H1 (cell line): ENCODE measurements at regions not wholly inside any gene's neighbourhood (a gene's known extent, or its start where the extent isn't known, plus 50 kb on each side); places are given as distances from the start of the nearest gene placed in this dataset.

ENCODE experiments used
- CTCF ChIA-PET: fragments of 300-600 bp; sonication (Branson Sonifier 250); formaldehyde crosslinking; loops from one replicate; lab custom pipeline; 2021; ENCODE audit not compliant: partially characterized antibody; lab: Charles Lee
- POLR2A ChIA-PET: fragments of 300-600 bp; sonication (Branson Sonifier 250); formaldehyde crosslinking; loops from one replicate; lab custom pipeline; 2021; ENCODE audit warnings: inconsistent platforms; ENCODE audit not compliant: partially characterized antibody; lab: Charles Lee
- DNase-seq, 2 experiments: peaks; one replicate each; pipeline versions ENCODE4 v3.0.0 to v3.0.0-alpha.2; 2010 to 2022; ENCODE audit warnings: low spot score in 2 of 2, low read depth in 1 of 2, mixed read lengths in 1 of 2
- FAIRE-seq: peaks from 2 replicates; lab custom pipeline; 2011; peaks lifted over from hg19 to GRCh38; lab: Jason Lieb, UNC
- H2AFZ ChIP-seq: 2 replicates; pipeline ENCODE4 v1.8.1; 2012; ENCODE audit warnings: low read length, inconsistent platforms
- H2AK5ac ChIP-seq: 2 replicates; pipeline ENCODE4 v1.6.1; 2013; ENCODE audit warnings: low read depth, low read length
- H2BK120ac ChIP-seq: replicated peaks from 2 replicates; pipeline ENCODE3; 2013; ENCODE audit warnings: low read depth, low read length, inconsistent platforms
- H2BK12ac ChIP-seq: 2 replicates; pipeline ENCODE4 v1.6.1; 2013; ENCODE audit warnings: low read depth, low read length
- H2BK15ac ChIP-seq: 2 replicates; pipeline ENCODE4 v1.6.1; 2013; ENCODE audit warnings: low read length
- H2BK20ac ChIP-seq: 2 replicates; pipeline ENCODE4 v1.6.1; 2013; ENCODE audit warnings: low read length
- H2BK5ac ChIP-seq: 2 replicates; pipeline ENCODE4 v1.6.1; 2013; ENCODE audit warnings: low read depth, low read length
- H3K14ac ChIP-seq: 2 replicates; pipeline ENCODE4 v1.6.1; 2013; ENCODE audit warnings: inconsistent platforms; ENCODE audit not compliant: insufficient read length
- H3K18ac ChIP-seq: 2 replicates; pipeline ENCODE4 v1.6.1; 2013; ENCODE audit warnings: low read length; ENCODE audit errors: extremely low read depth
- H3K23ac ChIP-seq: 2 replicates; pipeline ENCODE4 v1.6.1; 2013; ENCODE audit warnings: inconsistent platforms; ENCODE audit not compliant: insufficient read length
- H3K23me2 ChIP-seq: 2 replicates; pipeline ENCODE4 v1.6.1; 2013; ENCODE audit warnings: low read depth, low read length
- H3K27ac ChIP-seq: 2 replicates; pipeline ENCODE4 v1.6.1; 2011; ENCODE audit warnings: low read depth, low read length, inconsistent platforms
- H3K27me3 ChIP-seq, 4 experiments: replicated peaks in 1 of 4; 1 replicate in 1 of 4; 2 replicates in 3 of 4; pipeline versions ENCODE4 v1.6.1 to v1.8.1; 2011 to 2013; ENCODE audit warnings: low read length in 3 of 4, mild to moderate bottlenecking in 3 of 4, inconsistent platforms in 2 of 4, mixed read lengths in 2 of 4, moderate library complexity in 1 of 4; ENCODE audit not compliant: control insufficient read depth in 3 of 4, insufficient read depth in 3 of 4; ENCODE audit errors: extremely low read depth in 1 of 4
- H3K36me3 ChIP-seq, 4 experiments: 2 replicates each; pipeline versions ENCODE4 v1.6.1 to v1.8.1; 2011 to 2013; ENCODE audit warnings: mild to moderate bottlenecking in 4 of 4, low read length in 3 of 4, moderate library complexity in 2 of 4, control low read depth in 1 of 4, inconsistent platforms in 1 of 4; ENCODE audit not compliant: insufficient read depth in 4 of 4, control insufficient read depth in 2 of 4
- H3K4ac ChIP-seq: replicated peaks from 2 replicates; pipeline ENCODE3; 2013; ENCODE audit warnings: low read length, low read depth, mixed read lengths, inconsistent platforms; ENCODE audit not compliant: insufficient read length
- H3K4me1 ChIP-seq, 4 experiments: replicated peaks in 1 of 4; 1 replicate in 1 of 4; 2 replicates in 3 of 4; pipeline versions ENCODE4 v1.6.1 to v1.8.1; 2011 to 2013; ENCODE audit warnings: low read length in 3 of 4, inconsistent platforms in 2 of 4, mixed read lengths in 1 of 4; ENCODE audit not compliant: insufficient read depth in 4 of 4, control insufficient read depth in 3 of 4
- H3K4me2 ChIP-seq, 2 experiments: 2 replicates each; pipeline versions ENCODE4 v1.6.1 to v1.8.1; 2011 to 2013; ENCODE audit warnings: low read depth in 2 of 2, low read length in 2 of 2, control low read depth in 1 of 2, inconsistent platforms in 1 of 2, mild to moderate bottlenecking in 1 of 2; ENCODE audit not compliant: insufficient read depth in 1 of 2
- H3K4me3 ChIP-seq, 4 experiments: fragments of 200-600, 300-600 bp in 1 of 4; sonication (generic), shearing (Covaris generic), sonication (Bioruptor Twin) in 1 of 4; 2 replicates each; pipeline versions ENCODE4 v1.5.1 to v1.8.1; 2011 to 2016; ENCODE audit warnings: low read length in 4 of 4, low read depth in 3 of 4, control low read depth in 2 of 4, inconsistent platforms in 2 of 4, mild to moderate bottlenecking in 2 of 4, mixed read lengths in 1 of 4, moderate library complexity in 1 of 4; ENCODE audit not compliant: insufficient read depth in 2 of 4; ENCODE audit errors: extremely low read depth in 1 of 4
- H3K56ac ChIP-seq: replicated peaks from 2 replicates; pipeline ENCODE3; 2013; ENCODE audit warnings: low read depth, mild to moderate bottlenecking, mixed read lengths, low read length, inconsistent platforms; ENCODE audit not compliant: insufficient read length
- H3K79me1 ChIP-seq: 2 replicates; pipeline ENCODE4 v1.6.1; 2013; ENCODE audit warnings: low read depth, low read length, control low read depth
- H3K79me2 ChIP-seq, 2 experiments: 2 replicates each; pipeline versions ENCODE4 v1.6.1 to v1.8.1; 2012 to 2013; ENCODE audit warnings: low read length in 2 of 2, mild to moderate bottlenecking in 2 of 2, inconsistent platforms in 1 of 2; ENCODE audit not compliant: insufficient read depth in 2 of 2, control insufficient read depth in 1 of 2
- H3K9ac ChIP-seq, 4 experiments: replicated peaks in 1 of 4; 1 replicate in 1 of 4; 2 replicates in 3 of 4; pipeline versions ENCODE4 v1.6.1 to v1.8.1; 2011 to 2013; ENCODE audit warnings: low read depth in 3 of 4, low read length in 3 of 4, control low read depth in 2 of 4, mild to moderate bottlenecking in 2 of 4, moderate library complexity in 2 of 4, inconsistent platforms in 1 of 4; ENCODE audit errors: extremely low read depth in 1 of 4
- H3K9me3 ChIP-seq, 2 experiments: 2 replicates each; pipeline versions ENCODE4 v1.6.1 to v1.8.1; 2012 to 2013; ENCODE audit warnings: mild to moderate bottlenecking in 2 of 2, moderate library complexity in 2 of 2, control low read depth in 1 of 2, inconsistent platforms in 1 of 2, low read depth in 1 of 2, low read length in 1 of 2, mixed read lengths in 1 of 2; ENCODE audit not compliant: insufficient read depth in 2 of 2
- H4K20me1 ChIP-seq, 2 experiments: replicated peaks in 1 of 2; 2 replicates each; pipeline versions ENCODE3 to v1.8.1; 2011 to 2013; ENCODE audit warnings: inconsistent platforms in 2 of 2, low read length in 2 of 2, mild to moderate bottlenecking in 1 of 2; ENCODE audit not compliant: insufficient read depth in 2 of 2, control insufficient read depth in 1 of 2
- H4K5ac ChIP-seq: 2 replicates; pipeline ENCODE4 v1.6.1; 2013; ENCODE audit warnings: low read length, low read depth, mixed read lengths, inconsistent platforms; ENCODE audit not compliant: insufficient read length
- H4K8ac ChIP-seq: 2 replicates; pipeline ENCODE4 v1.8.0; 2013; ENCODE audit warnings: mild to moderate bottlenecking, moderate library complexity, low read length, inconsistent platforms; ENCODE audit not compliant: insufficient read depth; ENCODE audit errors: extremely low read depth
- H4K91ac ChIP-seq: replicated peaks from 2 replicates; pipeline ENCODE3; 2013; ENCODE audit warnings: low read length, mixed read lengths, inconsistent platforms; ENCODE audit not compliant: insufficient read length
- MAFK ChIP-seq: IDR thresholded peaks from 2 replicates; pipeline ENCODE4 v1.6.1; 2012; ENCODE audit warnings: low read depth, mild to moderate bottlenecking, improper control_type of control experiment, low read length
- RFX5 ChIP-seq: IDR thresholded peaks from 2 replicates; pipeline ENCODE4 v1.6.1; 2011; ENCODE audit warnings: low read depth, low read length, improper control_type of control experiment, borderline replicate concordance
- WGBS, 2 experiments: shearing (Covaris generic) in 1 of 2; methylation state at CpG; one replicate each; pipeline versions ENCODE4 v1.1.6 to v1.1.7; 2013 to 2015; ENCODE audit warnings: low lambda C conversion rate in 2 of 2, mixed read lengths in 2 of 2, inconsistent platforms in 1 of 2, low coverage in 1 of 2, missing lambda C conversion rate in 1 of 2; ENCODE audit not compliant: insufficient replicate concordance in 2 of 2, insufficient coverage in 1 of 2, insufficient read length in 1 of 2; ENCODE audit errors: extremely low coverage in 1 of 2, missing lambda C conversion rate in 1 of 2; 5-methylcytosine and 5-hydroxymethylcytosine counted together
- TF ChIP-seq, protein P1 (sequence below): IDR thresholded peaks from 2 replicates; pipeline ENCODE4 v1.6.1; 2012; ENCODE audit warnings: inconsistent platforms

DNA sequence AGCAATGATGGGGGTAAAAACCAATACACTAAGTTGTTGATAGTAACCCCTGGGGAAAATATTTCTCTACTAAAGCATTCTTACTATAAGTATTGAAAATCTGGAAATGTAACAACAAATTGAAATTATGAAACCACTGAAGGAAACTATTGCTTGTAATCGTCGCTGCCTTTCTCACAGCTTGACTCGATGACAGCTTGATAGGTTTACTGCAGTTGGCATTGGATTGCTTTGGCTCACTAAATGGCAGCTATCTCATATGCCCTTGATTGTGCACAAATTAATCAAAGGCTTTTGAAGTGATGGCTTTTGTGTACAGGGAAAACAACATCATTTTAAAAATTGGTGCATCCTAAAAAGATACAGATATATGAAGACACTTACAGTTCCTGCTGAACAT, 419.6 kb upstream of the TENM3 start:
- H4K5ac ChIP-seq, result no peak overlapping the region
- no peak overlapping the region for H3K14ac ChIP-seq
- ChIA-PET CTCF (interaction anchor here (0.6 to 0.7 kb wide), 2 partner anchors 85 to 290 kb away, joined by 3 read pairs; no protein-coding TSS in a partner anchor), POLR2A (no interaction called here)
- H3K23me2 ChIP-seq, result no peaks in the 10 kb centered on the region
- H3K36me3 ChIP-seq, result no peaks in the 10 kb centered on the region
- H2AFZ ChIP-seq, result no peak overlapping the region
- FAIRE-seq, result no peak
- H3K56ac ChIP-seq, result no peak overlapping the region
- no peak overlapping the region for H3K27ac ChIP-seq
- no peaks in the 10 kb centered on the region for H3K27me3 ChIP-seq
- no peak overlapping the region for H3K4ac ChIP-seq
- H3K4me2 ChIP-seq, result no peak overlapping the region
- no peaks in the 10 kb centered on the region for H4K20me1 ChIP-seq
- H3K9me3 ChIP-seq, result peaks cover 7 to 10% of the 10 kb centered on the region in 2 experiments; a peak in 3 of 4 replicates
- H2BK120ac ChIP-seq, result no peak overlapping the region
- no peak overlapping the region for H2BK12ac ChIP-seq
- H2BK15ac ChIP-seq, result no peak overlapping the region
- no peak overlapping the region for H2AK5ac ChIP-seq
- no peak overlapping the region for H3K18ac ChIP-seq
- H3K9ac ChIP-seq, result no peak overlapping the region
- WGBS, 2 experiments, result 85% methylated on average over 3 of the region's 3 CpGs; no CpG with 5 or more reads in 1 of the 2 experiments
- H2BK20ac ChIP-seq, result no peak overlapping the region
- no peak overlapping the region for H3K23ac ChIP-seq
- no peaks in the 10 kb centered on the region for H3K79me1 ChIP-seq
- H4K91ac ChIP-seq, result no peak overlapping the region
- DNase-seq, result no peak
- TF ChIP-seq RFX5 (no peak), MAFK (no peak)
- TF ChIP-seq, protein P1, sequence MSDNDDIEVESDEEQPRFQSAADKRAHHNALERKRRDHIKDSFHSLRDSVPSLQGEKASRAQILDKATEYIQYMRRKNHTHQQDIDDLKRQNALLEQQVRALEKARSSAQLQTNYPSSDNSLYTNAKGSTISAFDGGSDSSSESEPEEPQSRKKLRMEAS, result no peak
- no peak overlapping the region for H2BK5ac ChIP-seq
- H3K4me3 ChIP-seq, result no peak overlapping the region
- H3K4me1 ChIP-seq, result peaks cover 0 to 22% (median 13%) of the 10 kb centered on the region in 4 experiments; a peak in 5 of 7 replicates
- no peak overlapping the region for H4K8ac ChIP-seq
- H3K79me2 ChIP-seq, result no peaks in the 10 kb centered on the region
